ENCODE measurements at regions not wholly inside any gene's neighbourhood (a gene's known extent, or its start where the extent isn't known, plus 50 kb on each side); places are given as distances from the start of the nearest gene placed in this dataset.
A peak's percentile ranks its signal among the peaks of the same experiment; 100 is the strongest.

DNA sequence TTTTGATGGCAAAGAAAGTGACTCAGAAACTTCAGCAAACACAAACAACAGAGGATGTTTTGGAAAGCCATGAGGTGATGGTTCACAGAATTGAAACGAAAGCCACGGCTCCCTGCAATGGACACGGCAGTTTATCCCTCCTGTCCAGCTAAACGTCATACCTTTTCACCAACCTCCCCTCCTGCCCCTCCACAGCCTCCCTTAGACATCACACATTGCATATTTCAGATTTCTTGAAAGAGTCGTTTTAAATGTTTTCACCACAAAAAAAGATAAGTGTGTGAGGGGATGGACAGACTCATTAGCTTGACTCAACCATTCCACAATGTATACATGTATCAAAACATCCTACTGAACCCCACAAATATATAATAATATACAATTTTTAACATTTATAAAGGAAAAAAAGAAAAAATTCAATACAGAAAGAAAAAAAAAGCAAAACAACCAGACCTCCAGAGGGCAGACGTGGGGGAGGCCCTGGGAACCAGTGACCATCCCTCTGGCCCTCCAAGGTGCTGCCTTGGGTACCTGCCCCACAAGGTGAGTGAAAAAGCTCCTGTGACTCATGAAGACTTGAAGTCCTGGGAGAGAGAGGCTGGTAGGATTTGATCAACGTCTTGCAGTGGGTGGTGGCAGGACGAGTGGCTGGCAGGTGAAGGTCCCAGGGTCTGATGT, 117.2 kb upstream of the THBS2 start (continued):
- TF ChIP-seq STAT1 (IDR thresholded peaks at IDR 0.05; ENCODE audit: unreplicated experiment) (no peak), POLR2AphosphoS5 (IDR thresholded peaks at IDR 0.05; ENCODE audit: low read depth) (no peak), CREB1 (CRISPR knock-in tag; IDR thresholded peaks at IDR 0.05; ENCODE audit: low read depth) (no peak), NANOG (IDR thresholded peaks at IDR 0.05; ENCODE audit: borderline replicate concordance) (no peak), JUNB (IDR thresholded peaks at IDR 0.05; ENCODE audit: unreplicated experiment) (no peak)
- TF ChIP-seq, protein P1, sequence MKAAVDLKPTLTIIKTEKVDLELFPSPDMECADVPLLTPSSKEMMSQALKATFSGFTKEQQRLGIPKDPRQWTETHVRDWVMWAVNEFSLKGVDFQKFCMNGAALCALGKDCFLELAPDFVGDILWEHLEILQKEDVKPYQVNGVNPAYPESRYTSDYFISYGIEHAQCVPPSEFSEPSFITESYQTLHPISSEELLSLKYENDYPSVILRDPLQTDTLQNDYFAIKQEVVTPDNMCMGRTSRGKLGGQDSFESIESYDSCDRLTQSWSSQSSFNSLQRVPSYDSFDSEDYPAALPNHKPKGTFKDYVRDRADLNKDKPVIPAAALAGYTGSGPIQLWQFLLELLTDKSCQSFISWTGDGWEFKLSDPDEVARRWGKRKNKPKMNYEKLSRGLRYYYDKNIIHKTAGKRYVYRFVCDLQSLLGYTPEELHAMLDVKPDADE (IDR thresholded peaks at IDR 0.05): no peak

DNA sequence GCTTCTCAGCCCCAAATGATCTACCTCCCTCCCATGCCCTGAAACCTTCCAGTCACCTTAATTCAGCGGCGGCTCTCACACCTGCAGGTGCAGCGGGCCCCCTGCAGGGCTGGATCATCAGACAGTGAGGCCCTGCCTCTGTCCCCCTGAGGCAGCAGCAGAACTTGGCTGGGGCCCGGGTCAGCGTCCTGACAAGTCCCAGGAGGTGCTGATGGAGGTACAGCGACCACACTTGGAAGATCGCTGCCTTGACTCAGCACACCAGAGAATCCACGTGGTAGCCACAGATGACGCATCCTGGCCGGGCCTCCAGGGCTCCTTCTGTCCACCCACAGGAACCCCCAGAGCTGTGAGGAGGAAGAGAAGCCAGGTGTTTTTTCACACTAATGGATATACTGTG, 116.4 kb upstream of the THBS2 start:
- Mint-ChIP-seq H3K9me3 (peaks cover 23% of the 10 kb centered on the region), H3K4me1 (peaks cover 2% of the 10 kb centered on the region; the same call in 1 of the 3 replicates), H3K4me3 (no peak overlapping the region), H3K36me3 (ENCODE audit: low read depth) (peaks cover 10% of the 10 kb centered on the region), H3K27me3 (ENCODE audit: insufficient read depth, low read depth, poor library complexity) (peaks cover 7% of the 10 kb centered on the region), H3K27ac (no peak overlapping the region)
- no peak for DNase-seq (ENCODE audit: low spot score)
- Histone ChIP-seq H3K79me2 (replicated peaks; ENCODE audit: insufficient read depth) (no peaks in the 10 kb centered on the region), H3K36me3 (ENCODE audit: insufficient read depth) (no peaks in the 10 kb centered on the region; the same call in 1 of the 2 replicates), H3K4me2 (no peak overlapping the region), H3K27ac (ENCODE audit: low read depth) (no peak overlapping the region), H3K4me1 (ENCODE audit: insufficient read depth) (no peaks in the 10 kb centered on the region), H3K27me3 (ENCODE audit: insufficient read depth) (no peaks in the 10 kb centered on the region), H3K9me2 (ENCODE audit: insufficient read depth) (no peaks in the 10 kb centered on the region), H3F3A (replicated peaks; ENCODE audit: low read depth) (no peaks in the 10 kb centered on the region), H2AFZ (no peak overlapping the region), H3K4me3 (no peak overlapping the region), H4K20me1 (replicated peaks; ENCODE audit: insufficient read depth) (no peaks in the 10 kb centered on the region)
- peak; percentile 33; the same call in 2 of the 3 replicates for ATAC-seq
- TF ChIP-seq, protein P2, sequence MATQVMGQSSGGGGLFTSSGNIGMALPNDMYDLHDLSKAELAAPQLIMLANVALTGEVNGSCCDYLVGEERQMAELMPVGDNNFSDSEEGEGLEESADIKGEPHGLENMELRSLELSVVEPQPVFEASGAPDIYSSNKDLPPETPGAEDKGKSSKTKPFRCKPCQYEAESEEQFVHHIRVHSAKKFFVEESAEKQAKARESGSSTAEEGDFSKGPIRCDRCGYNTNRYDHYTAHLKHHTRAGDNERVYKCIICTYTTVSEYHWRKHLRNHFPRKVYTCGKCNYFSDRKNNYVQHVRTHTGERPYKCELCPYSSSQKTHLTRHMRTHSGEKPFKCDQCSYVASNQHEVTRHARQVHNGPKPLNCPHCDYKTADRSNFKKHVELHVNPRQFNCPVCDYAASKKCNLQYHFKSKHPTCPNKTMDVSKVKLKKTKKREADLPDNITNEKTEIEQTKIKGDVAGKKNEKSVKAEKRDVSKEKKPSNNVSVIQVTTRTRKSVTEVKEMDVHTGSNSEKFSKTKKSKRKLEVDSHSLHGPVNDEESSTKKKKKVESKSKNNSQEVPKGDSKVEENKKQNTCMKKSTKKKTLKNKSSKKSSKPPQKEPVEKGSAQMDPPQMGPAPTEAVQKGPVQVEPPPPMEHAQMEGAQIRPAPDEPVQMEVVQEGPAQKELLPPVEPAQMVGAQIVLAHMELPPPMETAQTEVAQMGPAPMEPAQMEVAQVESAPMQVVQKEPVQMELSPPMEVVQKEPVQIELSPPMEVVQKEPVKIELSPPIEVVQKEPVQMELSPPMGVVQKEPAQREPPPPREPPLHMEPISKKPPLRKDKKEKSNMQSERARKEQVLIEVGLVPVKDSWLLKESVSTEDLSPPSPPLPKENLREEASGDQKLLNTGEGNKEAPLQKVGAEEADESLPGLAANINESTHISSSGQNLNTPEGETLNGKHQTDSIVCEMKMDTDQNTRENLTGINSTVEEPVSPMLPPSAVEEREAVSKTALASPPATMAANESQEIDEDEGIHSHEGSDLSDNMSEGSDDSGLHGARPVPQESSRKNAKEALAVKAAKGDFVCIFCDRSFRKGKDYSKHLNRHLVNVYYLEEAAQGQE (IDR thresholded peaks at IDR 0.05; ENCODE audit: unreplicated experiment): no peak
- TF ChIP-seq EZH2 (IDR thresholded peaks at IDR 0.05; ENCODE audit: low read depth, unreplicated experiment): no peak

DNA sequence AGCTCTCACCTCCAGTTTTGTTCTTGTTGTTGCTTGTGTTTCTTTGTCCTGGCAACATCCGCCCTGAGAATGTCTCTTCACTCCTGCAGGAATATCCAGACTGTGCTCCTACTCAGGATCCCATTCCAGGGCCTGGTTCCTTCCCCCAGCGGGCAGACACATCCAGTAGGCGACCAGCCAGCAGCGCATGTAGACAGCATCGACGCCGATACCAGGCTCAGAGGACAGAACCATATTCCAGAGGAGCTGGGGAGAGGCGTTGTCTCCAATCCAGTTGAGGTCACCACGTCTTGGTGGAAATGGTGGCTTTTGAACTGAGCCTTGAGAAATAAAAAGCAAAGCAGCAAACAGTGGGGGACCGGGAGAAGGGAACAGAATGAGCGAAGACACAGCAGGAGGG, 114.6 kb upstream of the THBS2 start:
- H3K36me3 Mint-ChIP-seq (ENCODE audit: low read depth): peaks cover 10% of the 10 kb centered on the region
- H3K4me3 Mint-ChIP-seq: no peak overlapping the region
- peaks cover 2% of the 10 kb centered on the region; the same call in 1 of the 3 replicates for H3K4me1 Mint-ChIP-seq
- peaks cover 20% of the 10 kb centered on the region for H3K9me3 Mint-ChIP-seq
- H3K27ac ChIP-seq (ENCODE audit: low read depth): no peak overlapping the region
- no peaks in the 10 kb centered on the region for H3K9me2 ChIP-seq (ENCODE audit: insufficient read depth)
- ATAC-seq (no peak), DNase-seq (ENCODE audit: low spot score) (no peak)
- H3K27ac Mint-ChIP-seq: no peak overlapping the region
- no peaks in the 10 kb centered on the region for H3K27me3 ChIP-seq (ENCODE audit: insufficient read depth)
- H3K4me3 ChIP-seq: no peak overlapping the region
- H4K20me1 ChIP-seq (replicated peaks; ENCODE audit: insufficient read depth): no peaks in the 10 kb centered on the region
- no peaks in the 10 kb centered on the region for H3K79me2 ChIP-seq (replicated peaks; ENCODE audit: insufficient read depth)
- H3K4me2 ChIP-seq: no peak overlapping the region
- H2AFZ ChIP-seq: no peak overlapping the region
- no peak for TF ChIP-seq POLR2AphosphoS5 (IDR thresholded peaks at IDR 0.05; ENCODE audit: low read depth)
- TF ChIP-seq, protein P3, sequence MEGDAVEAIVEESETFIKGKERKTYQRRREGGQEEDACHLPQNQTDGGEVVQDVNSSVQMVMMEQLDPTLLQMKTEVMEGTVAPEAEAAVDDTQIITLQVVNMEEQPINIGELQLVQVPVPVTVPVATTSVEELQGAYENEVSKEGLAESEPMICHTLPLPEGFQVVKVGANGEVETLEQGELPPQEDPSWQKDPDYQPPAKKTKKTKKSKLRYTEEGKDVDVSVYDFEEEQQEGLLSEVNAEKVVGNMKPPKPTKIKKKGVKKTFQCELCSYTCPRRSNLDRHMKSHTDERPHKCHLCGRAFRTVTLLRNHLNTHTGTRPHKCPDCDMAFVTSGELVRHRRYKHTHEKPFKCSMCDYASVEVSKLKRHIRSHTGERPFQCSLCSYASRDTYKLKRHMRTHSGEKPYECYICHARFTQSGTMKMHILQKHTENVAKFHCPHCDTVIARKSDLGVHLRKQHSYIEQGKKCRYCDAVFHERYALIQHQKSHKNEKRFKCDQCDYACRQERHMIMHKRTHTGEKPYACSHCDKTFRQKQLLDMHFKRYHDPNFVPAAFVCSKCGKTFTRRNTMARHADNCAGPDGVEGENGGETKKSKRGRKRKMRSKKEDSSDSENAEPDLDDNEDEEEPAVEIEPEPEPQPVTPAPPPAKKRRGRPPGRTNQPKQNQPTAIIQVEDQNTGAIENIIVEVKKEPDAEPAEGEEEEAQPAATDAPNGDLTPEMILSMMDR (conservative IDR thresholded peaks at IDR 0.05; ENCODE audit: low read depth in 2 of 2): no peak
- TF ChIP-seq ZNF114 (CRISPR knock-in tag; IDR thresholded peaks at IDR 0.05): no peak
- H3K36me3 ChIP-seq (ENCODE audit: insufficient read depth): no peaks in the 10 kb centered on the region; the same call in 1 of the 2 replicates
- H3K4me1 ChIP-seq (ENCODE audit: insufficient read depth): no peaks in the 10 kb centered on the region
- peaks cover 7% of the 10 kb centered on the region for H3K27me3 Mint-ChIP-seq (ENCODE audit: insufficient read depth, low read depth, poor library complexity)
- no peaks in the 10 kb centered on the region for H3F3A ChIP-seq (replicated peaks; ENCODE audit: low read depth)

All from GM23338 (cell line).